Right lung (tissue), 2 donors: ENCODE measurements at regions not wholly inside any gene's neighbourhood (a gene's known extent, or its start where the extent isn't known, plus 50 kb on each side); places are given as distances from the start of the nearest gene placed in this dataset.
"Not testable (repeated sequence)": the region's sequence is repeated elsewhere in the genome, so short reads cannot be mapped to it uniquely, and the experiment has no call there.

Experiments used
- DNase-seq, 2 donors: peaks; one replicate each; pipeline ENCODE4 v3.0.0-alpha.2; 2013

GRCh38 chr12:90593596-90594295, 361.2 kb downstream of the CCER1 start:
- DNase-seq, result no peak

DNA sequence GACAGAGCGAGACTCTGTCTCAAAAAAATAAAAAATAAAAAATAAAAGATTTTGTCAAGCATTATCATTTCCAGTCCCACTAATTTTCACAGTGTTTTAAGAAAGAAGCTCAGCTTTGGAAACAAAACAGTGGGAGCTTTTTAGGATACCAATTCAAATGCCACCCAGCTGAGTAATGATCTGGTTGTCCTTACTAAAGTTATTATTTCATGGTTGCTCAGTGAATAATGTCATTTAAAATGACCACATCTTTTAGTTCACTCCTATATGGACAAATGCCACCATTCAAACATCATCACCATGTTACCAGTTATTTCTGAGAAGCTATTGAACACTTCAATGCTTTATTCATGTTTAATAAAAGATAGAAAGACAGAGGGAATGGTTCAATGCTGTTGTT, 365.0 kb downstream of the CCER1 start:
- no peak for DNase-seq

DNA sequence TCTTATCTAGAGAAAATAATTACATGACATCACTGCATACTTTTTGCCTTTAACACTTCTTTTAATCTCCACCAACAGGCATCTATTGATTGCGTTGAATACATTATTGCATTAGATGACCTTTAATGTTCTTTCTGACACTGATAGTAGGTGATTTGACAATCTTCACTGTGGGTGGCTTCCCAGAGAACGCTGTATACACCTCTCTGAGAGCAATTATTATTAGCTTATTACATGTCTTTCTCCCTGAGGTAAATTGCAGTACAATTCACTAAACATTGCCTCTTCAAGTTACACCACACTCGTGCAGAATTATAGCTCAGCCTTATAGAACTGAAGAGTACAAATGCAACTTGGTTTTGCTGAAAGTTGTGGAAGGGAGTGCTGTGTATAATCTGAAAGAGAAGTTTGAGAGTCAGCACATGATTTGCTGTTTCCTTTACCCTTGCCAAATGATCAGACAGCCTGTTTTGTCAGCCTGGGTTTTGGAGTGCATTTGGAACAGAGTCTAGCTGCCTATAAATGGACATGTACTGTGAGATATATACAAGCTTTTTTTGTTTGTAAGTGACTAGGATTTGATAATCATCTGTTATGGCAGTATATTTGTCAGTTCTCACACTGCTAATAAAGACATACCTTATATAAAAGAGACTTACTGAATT, 369.2 kb downstream of the CCER1 start:
- DNase-seq, result peak in 1 of 2 donors; percentile 1

GRCh38 chr12:90576707-90577106, 378.3 kb downstream of the CCER1 start:
- DNase-seq, result no peak

- DNase-seq, result no peak
These were observed 379.0 kb downstream of the CCER1 start for GRCh38 chr12:90575995-90576394.

DNA sequence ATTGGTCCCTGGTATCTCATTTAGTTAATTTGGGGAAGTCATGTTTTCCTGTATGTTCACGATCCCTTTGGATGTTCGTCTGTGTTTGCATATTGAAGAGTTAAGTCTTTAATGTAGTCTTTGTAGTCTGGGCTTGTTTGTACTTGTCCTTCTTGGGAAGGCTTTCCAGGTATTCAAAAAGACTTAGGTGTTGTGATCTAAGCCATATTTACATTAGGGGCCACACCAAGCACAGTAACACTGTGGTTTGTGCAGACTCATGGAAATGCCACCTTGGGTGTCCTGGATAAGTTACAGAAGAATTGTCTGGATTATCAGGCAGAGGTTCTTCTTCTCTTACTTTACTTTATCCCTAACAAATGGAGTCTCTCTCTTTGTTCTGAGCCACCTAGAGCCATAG, 380.3 kb downstream of the CCER1 start:
- no peak for DNase-seq

GRCh38 chr12:90572778-90573177, 382.2 kb downstream of the CCER1 start:
- no peak for DNase-seq

GRCh38 chr12:90569685-90570084, 385.3 kb downstream of the CCER1 start:
- DNase-seq, result no peak

- no peak for DNase-seq
These were observed 392.3 kb downstream of the CCER1 start for GRCh38 chr12:90562671-90563070.

DNA sequence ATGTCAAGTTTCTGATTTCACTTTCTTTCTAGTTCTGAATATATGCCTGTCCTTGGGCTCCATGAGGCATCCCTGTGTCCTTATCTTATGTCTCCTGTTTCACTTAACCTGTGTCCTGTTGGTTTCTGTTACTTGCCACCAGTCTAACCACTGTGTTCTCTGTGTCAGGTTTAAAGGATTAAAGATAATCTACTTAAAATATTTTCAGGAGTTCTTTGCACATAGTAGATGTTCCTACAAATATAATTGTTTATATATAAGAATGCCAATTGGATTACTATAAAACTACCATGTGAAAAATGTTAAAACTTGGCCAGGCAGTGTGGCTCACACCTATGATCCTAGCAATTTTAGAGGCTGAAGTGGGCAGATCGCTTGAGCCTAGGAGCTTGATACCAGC, 406.4 kb downstream of the CCER1 start:
- no peak for DNase-seq

DNA sequence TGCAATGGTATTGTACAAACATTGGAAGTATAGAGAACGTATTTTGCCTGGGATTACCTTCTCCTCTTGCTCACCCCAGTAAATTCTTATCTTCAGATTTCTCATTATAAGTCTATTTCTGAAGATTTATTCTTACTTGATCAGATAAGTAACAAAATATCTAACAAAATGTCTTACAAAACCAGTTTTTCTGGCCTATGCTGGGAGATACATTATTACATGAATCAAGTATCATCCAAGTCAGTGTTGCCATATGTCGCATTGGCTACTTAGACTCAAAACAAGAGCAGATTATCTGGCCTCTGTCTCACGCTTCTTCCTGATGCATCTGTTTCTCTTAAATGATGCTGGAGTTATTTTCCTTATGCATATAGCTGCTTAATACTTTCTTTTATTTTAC, 408.5 kb downstream of the CCER1 start:
- no peak for DNase-seq

DNA sequence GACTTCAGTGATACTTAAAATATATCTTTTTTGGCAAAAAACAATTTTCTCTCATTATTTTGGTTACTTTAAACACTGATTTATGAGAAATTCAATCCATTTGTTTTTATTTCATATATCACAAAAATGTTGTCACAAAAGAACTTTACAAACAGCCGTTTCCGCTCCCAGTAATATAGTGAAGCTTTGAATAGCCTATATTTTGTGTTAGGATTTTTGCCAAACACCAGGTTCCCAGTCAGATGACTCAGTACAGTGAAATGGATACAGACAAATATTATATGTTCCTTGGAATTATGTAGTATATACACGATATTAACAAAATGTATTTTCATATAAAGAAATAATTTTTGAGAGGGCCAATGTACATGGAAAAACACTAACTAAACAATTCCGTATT, 411.1 kb downstream of the CCER1 start:
- DNase-seq, result no peak

GRCh38 chr12:90543374-90543773, 411.6 kb downstream of the CCER1 start:
- peak in 1 of 2 donors; percentile 4 for DNase-seq

DNA sequence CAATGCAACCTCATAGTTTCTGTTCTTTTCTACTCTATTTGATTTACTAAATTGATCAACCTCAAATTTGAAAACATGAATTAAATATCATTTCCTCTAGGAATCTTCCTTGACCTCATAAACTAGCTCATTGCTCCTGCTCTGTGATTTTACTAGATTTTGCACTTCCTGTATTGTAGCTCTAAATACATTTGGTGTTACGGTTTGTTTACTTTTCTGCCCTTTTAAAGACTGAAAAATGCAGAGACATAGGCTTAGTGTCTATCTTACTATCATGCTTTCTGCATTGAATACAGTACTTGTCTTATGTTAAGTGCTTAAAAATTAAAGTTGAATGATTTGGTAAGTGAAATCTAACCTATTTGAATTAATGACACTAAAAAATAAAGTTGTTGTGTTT, 412.1 kb downstream of the CCER1 start:
- not testable (repeated sequence) for DNase-seq

- not testable (repeated sequence) for DNase-seq
These were observed 421.1 kb downstream of the CCER1 start for GRCh38 chr12:90533828-90534227.

- no peak for DNase-seq
These were observed 434.8 kb downstream of the CCER1 start for GRCh38 chr12:90520002-90520734.

DNA sequence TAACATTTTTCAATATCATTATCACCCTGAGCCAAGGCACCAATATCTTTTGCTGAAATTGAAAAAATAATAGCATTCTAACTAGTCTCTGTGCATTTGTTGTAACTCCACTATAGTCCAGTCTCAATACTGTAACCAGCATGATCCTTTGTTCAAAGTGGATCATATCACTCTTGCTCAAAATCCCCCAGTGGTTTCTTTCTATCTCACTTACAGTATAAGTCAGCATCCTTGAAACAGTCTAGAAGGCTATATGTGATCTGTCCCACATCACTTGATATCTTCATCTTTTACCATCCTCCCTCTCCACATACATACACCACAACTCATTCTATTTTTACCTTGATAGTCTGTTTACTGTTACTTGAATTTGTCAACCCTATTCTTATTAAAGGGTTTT, 435.7 kb downstream of the CCER1 start:
- no peak for DNase-seq

DNA sequence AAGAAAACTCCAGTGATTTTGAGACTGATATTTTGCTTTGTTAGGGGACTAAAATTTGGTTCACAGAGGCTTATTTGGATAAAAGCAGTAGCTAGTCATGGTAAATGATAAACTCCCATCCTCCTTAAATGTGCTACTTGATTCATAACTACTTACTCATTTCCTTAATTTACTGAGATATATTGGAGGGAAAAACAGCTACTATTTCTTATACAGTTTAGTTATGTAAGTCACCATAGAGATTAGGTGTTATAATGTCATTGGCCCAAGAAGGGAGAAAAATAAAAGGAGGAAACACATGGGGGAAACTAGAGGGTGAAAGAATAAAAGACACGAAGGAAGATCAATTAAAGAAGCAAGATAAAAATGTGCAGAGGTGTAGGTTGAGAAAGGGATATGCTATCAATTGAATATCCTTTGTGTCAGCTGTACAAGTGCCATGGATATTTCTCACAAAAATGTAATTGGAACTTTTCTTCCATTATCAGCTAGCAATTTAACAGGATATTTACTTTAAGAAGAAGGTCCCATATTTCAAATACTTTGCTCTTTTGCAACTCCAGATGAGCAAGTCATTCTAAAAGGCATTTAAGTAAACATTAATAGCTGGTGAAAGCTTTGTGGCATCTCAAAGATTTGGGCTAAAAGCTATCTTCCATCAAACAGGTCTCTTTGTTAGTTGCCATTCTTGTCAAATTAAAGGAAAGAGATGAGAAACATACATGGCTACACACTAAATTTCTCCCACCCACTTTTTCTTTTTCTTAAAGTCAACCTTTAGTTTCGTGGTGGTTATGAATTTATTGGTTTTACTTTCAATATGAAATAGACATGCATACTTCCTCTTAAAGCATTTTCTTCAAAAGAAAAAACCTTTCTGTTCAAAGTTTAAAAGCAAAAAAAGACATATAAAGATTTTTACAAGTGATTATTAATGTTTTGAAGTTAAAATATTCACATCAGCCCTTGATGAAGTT, 439.5 kb downstream of the CCER1 start:
- DNase-seq, result no peak

- peak; percentile 26 to 36 for DNase-seq
These were observed 440.7 kb downstream of the CCER1 start for GRCh38 chr12:90514325-90514724.

DNA sequence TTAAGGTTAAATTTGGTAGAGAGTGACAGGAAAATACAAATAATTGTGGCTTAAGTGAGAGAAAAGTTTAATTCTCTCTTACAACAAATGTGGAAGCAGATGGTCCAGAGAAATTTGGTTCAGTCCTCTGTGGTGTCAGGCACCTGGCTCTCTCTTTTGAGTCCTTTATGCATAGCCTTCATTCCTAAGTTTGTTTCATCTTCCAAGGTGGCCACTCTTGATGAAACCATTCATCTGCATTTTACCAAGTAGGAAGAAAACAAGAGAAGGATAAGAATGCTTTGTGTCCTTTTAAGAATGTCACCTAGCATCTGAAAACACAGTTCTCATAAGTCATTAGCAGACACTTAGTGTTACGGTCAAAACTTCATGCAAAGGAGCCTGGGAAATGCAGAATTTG, 442.5 kb downstream of the CCER1 start:
- no peak for DNase-seq

- no peak for DNase-seq
These were observed 444.0 kb downstream of the CCER1 start for GRCh38 chr12:90510948-90511347.

- DNase-seq, result no peak
These were observed 450.2 kb downstream of the CCER1 start for GRCh38 chr12:90504806-90505205.
